SJCRH30 (cell line): ENCODE measurements at regions not wholly inside any gene's neighbourhood (a gene's known extent, or its start where the extent isn't known, plus 50 kb on each side); places are given as distances from the start of the nearest gene placed in this dataset.

Experiments
- DNase-seq, 2 experiments: peaks; one replicate each; pipeline ENCODE4 v3.0.0-alpha.2; 2015 to 2020
- H3K27ac ChIP-seq: fragments of 250-450 bp; sonication (Bioruptor Pico); 2 replicates; pipeline ENCODE4 v1.5.1; 2020; ENCODE audit warnings: mild to moderate bottlenecking, moderate library complexity
- H3K27me3 ChIP-seq: fragments of 250-450 bp; sonication (Bioruptor Pico); 2 replicates; pipeline ENCODE4 v1.5.1; 2020; ENCODE audit warnings: mild to moderate bottlenecking, moderate library complexity
- H3K36me3 ChIP-seq: fragments of 250-450 bp; sonication (Bioruptor Pico); 2 replicates; pipeline ENCODE4 v1.5.1; 2020; ENCODE audit warnings: mild to moderate bottlenecking, moderate library complexity
- H3K4me1 ChIP-seq: fragments of 250-450 bp; sonication (Bioruptor Pico); 2 replicates; pipeline ENCODE4 v1.5.1; 2020; ENCODE audit warnings: mild to moderate bottlenecking, moderate library complexity
- H3K4me3 ChIP-seq: fragments of 250-450 bp; sonication (Bioruptor Pico); 2 replicates; pipeline ENCODE4 v1.5.1; 2020; ENCODE audit warnings: mild to moderate bottlenecking, moderate library complexity
- H3K9me3 ChIP-seq: fragments of 250-450 bp; sonication (Bioruptor Pico); replicated peaks from 2 replicates; pipeline ENCODE4 v1.5.1; 2020; ENCODE audit warnings: mild to moderate bottlenecking, moderate library complexity

DNA sequence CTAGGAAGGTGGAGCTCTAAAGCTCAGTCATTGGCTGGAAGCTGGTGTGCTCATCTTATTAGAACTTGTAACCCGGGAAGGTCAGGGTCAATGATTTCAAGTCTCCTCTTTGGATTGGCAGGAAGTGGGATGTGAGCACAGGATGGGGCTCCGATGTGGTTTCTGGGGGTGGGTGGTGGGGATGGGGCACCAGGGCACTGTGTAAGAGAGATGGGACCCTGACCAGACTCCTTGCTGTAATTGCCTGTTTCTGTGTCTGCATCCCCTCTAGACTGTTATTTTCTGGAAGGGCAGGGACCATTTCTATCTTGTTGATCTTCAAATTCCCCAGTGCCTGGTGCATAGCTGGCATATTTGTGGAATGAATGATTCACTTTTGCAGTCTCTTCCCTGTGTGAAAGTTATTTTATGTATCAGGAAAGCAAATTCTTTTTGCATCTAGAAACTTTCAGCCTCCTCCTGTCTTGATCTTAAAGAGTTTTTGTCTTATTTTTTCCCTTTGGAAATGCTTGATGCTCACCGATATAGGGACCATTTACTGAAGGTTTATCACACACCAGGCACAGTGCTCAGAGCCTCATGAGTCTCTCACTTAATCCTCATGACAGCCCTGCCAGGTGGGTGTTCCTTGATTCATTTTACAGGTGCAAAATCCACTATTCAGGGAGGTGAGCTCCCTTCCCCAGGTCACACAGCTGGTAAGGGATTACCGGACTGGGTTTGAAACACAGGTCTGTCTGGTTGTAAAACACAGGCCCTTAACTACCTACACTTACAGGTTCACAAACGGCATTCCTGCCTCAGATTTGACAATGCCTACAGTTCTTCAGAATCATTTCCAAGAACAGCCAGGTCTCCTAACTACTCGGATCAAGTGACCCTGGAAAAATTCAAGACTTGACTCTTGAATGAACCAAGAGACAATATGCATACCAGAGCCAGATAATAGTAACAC lies 86.9 kb upstream of the IGF1 start:
- H3K4me3 ChIP-seq = no peak overlapping the region
- no peaks in the 10 kb centered on the region for H3K27me3 ChIP-seq
- no peaks in the 10 kb centered on the region for H3K36me3 ChIP-seq
- peak overlapping the region; percentile 61 for H3K27ac ChIP-seq
- peaks cover 3% of the 10 kb centered on the region; the same call in 1 of the 2 replicates for H3K9me3 ChIP-seq
- H3K4me1 ChIP-seq = peaks cover 28% of the 10 kb centered on the region
- DNase-seq = peak; percentile 20 to 30

DNA sequence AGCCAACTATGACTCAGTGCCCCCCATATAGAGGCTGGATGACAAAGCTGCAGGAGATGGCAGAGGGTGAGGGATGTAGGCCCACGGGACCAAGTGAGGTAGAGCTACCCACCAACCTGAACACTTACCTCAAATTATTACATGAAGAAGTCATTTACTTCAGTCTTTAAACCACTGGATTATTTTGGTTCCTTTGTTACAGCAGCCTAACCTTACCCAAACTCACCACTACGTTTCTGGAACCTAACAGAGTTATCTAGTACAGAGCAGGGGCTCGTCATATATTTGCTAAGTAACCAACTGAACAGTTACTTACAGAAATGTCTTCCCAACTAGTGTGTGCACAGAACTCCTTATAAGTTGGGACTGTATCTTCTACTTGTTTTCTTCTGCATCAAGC lies 85.2 kb upstream of the IGF1 start:
- H3K27me3 ChIP-seq = no peaks in the 10 kb centered on the region

GRCh38 chr12:102564026-102564425 lies 83.7 kb upstream of the IGF1 start:
- DNase-seq = no peak
- no peak overlapping the region for H3K27ac ChIP-seq
- peaks cover 3% of the 10 kb centered on the region; the same call in 1 of the 2 replicates for H3K9me3 ChIP-seq
- no peaks in the 10 kb centered on the region for H3K36me3 ChIP-seq
- H3K4me3 ChIP-seq = no peak overlapping the region
- H3K27me3 ChIP-seq = no peaks in the 10 kb centered on the region
- H3K4me1 ChIP-seq = peaks cover 28% of the 10 kb centered on the region

More for the DNA sequence above, 85.2 kb upstream of the IGF1 start:
- H3K4me3 ChIP-seq = no peak overlapping the region
- no peak for DNase-seq
- no peak overlapping the region for H3K27ac ChIP-seq
- peaks cover 28% of the 10 kb centered on the region for H3K4me1 ChIP-seq
- H3K36me3 ChIP-seq = no peaks in the 10 kb centered on the region
- peaks cover 3% of the 10 kb centered on the region; the same call in 1 of the 2 replicates for H3K9me3 ChIP-seq

DNA sequence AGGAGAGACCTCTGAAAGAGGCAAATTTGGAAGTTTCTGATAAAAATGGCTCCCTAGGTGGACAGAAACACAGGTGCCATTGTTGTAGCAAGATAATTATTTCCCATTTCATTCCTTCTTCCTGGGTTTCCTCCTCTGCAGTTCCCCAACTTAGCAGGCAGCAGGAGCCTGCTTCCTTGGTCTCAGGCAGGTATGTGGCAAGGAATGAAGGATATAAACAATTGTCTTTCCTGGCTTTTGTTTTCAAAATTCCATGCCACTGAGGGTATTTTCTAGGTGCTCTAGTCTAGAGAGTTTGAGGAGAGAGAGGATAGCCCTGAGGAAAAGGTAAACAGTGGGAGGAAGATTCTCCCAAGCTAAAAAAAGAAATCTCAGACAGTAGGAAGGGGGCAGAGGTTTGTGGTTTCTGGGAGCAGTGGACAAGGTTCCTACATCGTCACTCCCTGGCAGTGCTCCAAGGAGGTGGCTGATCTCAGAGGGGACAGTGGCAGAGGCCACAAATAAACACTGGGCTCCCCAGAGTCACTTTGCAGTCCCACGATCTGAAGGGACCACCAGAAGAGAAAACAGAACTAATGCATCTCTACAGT lies 82.6 kb upstream of the IGF1 start:
- no peaks in the 10 kb centered on the region for H3K27me3 ChIP-seq

DNA sequence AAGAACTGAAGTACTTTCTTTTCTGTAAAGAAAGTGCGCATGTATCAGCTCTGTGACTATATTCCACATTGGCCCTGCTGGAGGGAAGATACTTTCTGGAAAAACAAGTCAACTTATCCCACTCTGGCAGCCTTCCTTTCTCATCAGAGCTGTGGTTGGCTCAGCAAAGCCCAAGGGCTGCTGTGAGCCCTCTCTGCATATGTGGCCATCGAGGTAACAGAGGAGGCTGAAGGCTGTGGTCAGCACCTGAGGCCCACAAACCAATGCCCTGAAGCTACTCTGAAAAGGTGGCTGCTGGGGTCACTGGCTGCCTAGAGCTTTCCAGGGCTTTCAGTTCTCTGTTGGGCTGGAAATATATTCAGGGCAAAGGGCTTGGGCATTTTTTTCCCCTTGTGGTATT lies 70.8 kb upstream of the IGF1 start:
- DNase-seq = no peak

More for the DNA sequence above, 82.6 kb upstream of the IGF1 start:
- Histone ChIP-seq H3K4me1 (peaks cover 21% of the 10 kb centered on the region), H3K9me3 (peaks cover 3% of the 10 kb centered on the region; the same call in 1 of the 2 replicates), H3K4me3 (no peak overlapping the region), H3K36me3 (no peaks in the 10 kb centered on the region), H3K27ac (no peak overlapping the region)
- peak; percentile 43 to 45 for DNase-seq

DNA sequence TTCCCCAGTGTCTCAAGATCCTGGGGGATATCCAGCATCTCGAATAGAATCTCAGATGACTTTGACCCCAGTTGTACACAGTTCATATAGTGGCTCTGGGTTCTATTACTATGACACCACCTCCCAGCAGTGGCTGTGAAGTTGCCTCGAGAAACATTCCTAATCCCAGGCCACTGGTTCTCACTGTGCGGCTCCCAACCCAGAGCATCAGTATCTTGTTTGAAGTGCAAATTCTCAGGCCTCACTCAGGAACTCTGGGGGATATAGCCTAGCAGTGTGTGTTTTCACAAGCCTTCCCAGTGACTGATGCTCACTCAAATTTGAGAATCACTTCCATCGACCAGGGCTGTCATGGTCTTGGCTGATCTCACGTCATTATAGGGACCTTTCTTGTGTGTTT lies 69.3 kb upstream of the IGF1 start:
- H3K4me3 ChIP-seq = no peak overlapping the region
- no peaks in the 10 kb centered on the region for H3K9me3 ChIP-seq
- no peaks in the 10 kb centered on the region for H3K36me3 ChIP-seq
- H3K4me1 ChIP-seq = no peaks in the 10 kb centered on the region
- no peaks in the 10 kb centered on the region for H3K27me3 ChIP-seq
- no peak for DNase-seq
- no peak overlapping the region for H3K27ac ChIP-seq

More for the DNA sequence above, 70.8 kb upstream of the IGF1 start:
- H3K27ac ChIP-seq = no peak overlapping the region
- 0 out of 2 replicates have a peak, but pooled peaks cover 2% of the 10 kb centered on the region for H3K27me3 ChIP-seq
- H3K9me3 ChIP-seq = no peaks in the 10 kb centered on the region
- H3K36me3 ChIP-seq = no peaks in the 10 kb centered on the region
- no peaks in the 10 kb centered on the region for H3K4me1 ChIP-seq
- H3K4me3 ChIP-seq = no peak overlapping the region

DNA sequence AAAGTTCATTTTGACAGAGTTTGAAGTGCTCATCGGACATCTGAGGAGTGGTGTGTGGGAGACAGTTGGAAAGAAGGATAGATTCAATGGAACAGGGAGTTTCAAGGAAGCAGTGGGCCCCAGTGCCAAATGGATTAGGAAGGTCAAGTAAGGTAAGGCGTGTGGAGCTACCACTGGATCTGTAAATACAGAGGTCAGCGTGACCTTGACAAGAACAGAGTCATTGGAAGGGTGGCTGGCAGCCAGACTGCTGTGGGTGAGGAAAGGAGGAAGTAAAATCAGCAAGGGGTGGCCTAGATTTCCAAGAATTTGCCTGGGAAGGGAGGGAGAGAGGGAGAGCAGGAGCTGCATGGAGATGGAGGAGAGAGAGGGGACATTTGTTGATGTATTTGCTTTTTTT lies 68.2 kb upstream of the IGF1 start:
- H3K36me3 ChIP-seq = no peaks in the 10 kb centered on the region
- no peaks in the 10 kb centered on the region; the same call in 1 of the 2 replicates for H3K4me1 ChIP-seq
- no peak overlapping the region for H3K4me3 ChIP-seq
- H3K27me3 ChIP-seq = no peaks in the 10 kb centered on the region
- no peak overlapping the region for H3K27ac ChIP-seq
- no peak for DNase-seq
- no peaks in the 10 kb centered on the region for H3K9me3 ChIP-seq

- Histone ChIP-seq H3K36me3 (no peaks in the 10 kb centered on the region), H3K4me1 (peaks cover 28% of the 10 kb centered on the region), H3K9me3 (no peaks in the 10 kb centered on the region), H3K4me3 (no peak overlapping the region), H3K27me3 (no peaks in the 10 kb centered on the region), H3K27ac (peak overlapping the region; percentile 32)
- DNase-seq = peak; percentile 31 to 41
Observed at GRCh38 chr12:102543494-102544485, 63.4 kb upstream of the IGF1 start.

DNA sequence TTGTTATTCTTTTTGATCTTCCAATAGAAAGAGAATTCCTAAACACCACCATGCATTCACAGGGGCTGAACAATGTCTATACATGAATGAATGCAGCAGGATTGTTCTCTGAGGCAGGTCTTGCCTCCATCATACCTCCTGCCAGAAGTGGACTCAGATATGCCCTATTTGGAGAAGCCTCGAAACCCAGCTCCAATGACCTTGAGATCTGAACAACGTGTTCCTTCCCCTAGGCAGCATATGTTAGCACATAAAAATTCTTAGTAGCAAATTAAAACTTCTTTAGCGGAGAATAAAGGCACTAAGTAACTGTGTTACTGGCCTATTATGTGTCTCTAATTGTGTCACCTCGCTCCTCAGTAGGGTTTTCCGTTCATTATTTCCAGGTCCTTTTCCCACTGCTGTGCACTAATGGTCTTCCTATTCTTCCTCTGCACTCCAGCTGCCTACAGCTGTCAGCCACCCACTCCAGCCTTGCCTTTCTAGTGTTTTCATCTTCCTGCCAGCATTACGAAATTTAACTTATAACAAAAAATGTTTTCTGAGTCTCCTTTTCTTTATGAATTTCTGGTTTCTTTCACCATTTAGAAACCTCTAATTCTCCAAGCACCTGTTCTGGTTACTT lies 62.6 kb upstream of the IGF1 start:
- Histone ChIP-seq H3K27ac (peak overlapping the region; percentile 32; the same call in 1 of the 2 replicates), H3K27me3 (no peaks in the 10 kb centered on the region)
- no peak for DNase-seq

GRCh38 chr12:102540815-102541385 lies 60.5 kb upstream of the IGF1 start:
- Histone ChIP-seq H3K27ac (peak overlapping the region; percentile 69), H3K4me3 (no peak overlapping the region), H3K4me1 (peaks cover 31% of the 10 kb centered on the region), H3K36me3 (no peaks in the 10 kb centered on the region), H3K27me3 (no peaks in the 10 kb centered on the region), H3K9me3 (no peaks in the 10 kb centered on the region)
- no peak for DNase-seq

More for the DNA sequence above, 62.6 kb upstream of the IGF1 start:
- no peaks in the 10 kb centered on the region for H3K36me3 ChIP-seq
- no peaks in the 10 kb centered on the region for H3K9me3 ChIP-seq
- H3K4me1 ChIP-seq = peaks cover 31% of the 10 kb centered on the region
- H3K4me3 ChIP-seq = no peak overlapping the region

DNA sequence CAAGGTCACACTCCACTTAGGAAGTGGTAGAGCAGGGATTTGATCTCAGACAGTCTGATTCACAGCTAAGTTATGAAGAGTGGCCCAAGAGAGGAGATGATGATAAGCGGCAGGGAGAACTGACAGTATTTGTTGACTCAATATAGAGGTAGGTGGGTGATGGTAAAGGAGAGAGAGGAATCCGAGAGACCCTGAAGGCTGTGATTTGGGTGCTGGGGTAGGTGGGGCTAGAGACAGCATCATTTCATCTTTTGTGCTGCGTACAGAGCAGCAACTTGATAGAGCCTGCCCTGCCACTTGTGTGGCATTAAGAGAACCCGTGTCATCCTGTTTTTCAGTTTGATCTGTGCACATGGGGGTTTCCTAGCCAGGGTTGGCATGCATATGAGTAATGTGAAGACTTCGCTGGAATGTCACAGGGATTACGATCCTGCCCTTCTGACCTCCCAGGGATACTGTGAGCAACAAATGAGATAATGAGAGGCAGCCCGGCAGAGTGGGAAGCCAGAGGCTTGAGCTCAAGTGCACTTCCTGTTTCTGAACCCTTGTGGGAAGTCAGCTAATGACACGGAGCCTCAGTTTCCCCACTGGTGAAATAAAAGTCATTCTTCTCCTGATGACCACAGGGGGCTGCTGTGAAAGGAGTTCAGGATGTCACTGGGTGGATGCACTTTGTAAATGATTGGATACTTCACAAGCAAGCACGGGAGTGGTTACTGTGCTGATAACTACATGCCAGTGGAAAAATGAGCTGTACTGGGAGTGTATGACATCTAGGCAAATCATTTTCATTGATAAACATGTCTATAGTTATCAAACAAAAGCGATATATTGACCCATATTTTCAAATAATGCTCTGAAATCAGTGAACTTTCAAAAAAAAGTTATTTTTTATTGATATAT lies 59.5 kb upstream of the IGF1 start:
- Histone ChIP-seq H3K4me1 (peaks cover 31% of the 10 kb centered on the region), H3K9me3 (no peaks in the 10 kb centered on the region), H3K36me3 (no peaks in the 10 kb centered on the region), H3K27me3 (no peaks in the 10 kb centered on the region), H3K27ac (peak overlapping the region; percentile 69), H3K4me3 (no peak overlapping the region)
- peak; percentile 82 to 86 for DNase-seq

GRCh38 chr12:102535306-102535705 lies 54.9 kb upstream of the IGF1 start:
- no peak overlapping the region for H3K27ac ChIP-seq
- no peaks in the 10 kb centered on the region for H3K27me3 ChIP-seq
- H3K4me1 ChIP-seq = peaks cover 15% of the 10 kb centered on the region
- no peak overlapping the region for H3K4me3 ChIP-seq
- no peaks in the 10 kb centered on the region for H3K36me3 ChIP-seq
- DNase-seq = no peak
- no peaks in the 10 kb centered on the region for H3K9me3 ChIP-seq

DNA sequence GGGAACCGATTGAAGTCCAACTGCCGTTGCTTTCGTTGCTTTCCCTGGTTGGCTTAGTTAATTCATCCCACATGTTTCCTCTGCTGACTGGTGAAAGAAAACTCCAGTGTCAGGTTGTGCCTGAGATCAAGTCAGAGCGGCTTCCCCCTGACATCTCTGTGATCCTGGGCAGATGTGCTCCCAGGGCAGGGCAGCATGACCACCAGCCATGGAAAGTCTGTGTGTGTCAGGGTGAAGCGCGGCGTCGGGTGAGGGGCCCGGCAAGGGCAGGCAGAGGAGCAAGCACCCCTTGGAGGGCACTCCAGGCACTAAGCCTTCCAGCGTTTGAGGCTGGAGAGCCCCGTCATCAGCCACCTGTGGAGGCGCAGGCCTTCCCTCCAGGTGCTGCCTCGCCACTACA lies 54.5 kb upstream of the IGF1 start:
- no peaks in the 10 kb centered on the region for H3K27me3 ChIP-seq
- H3K9me3 ChIP-seq = no peaks in the 10 kb centered on the region
- H3K4me3 ChIP-seq = no peak overlapping the region
- no peak for DNase-seq
- no peaks in the 10 kb centered on the region for H3K36me3 ChIP-seq
- H3K27ac ChIP-seq = no peak overlapping the region
- H3K4me1 ChIP-seq = peaks cover 11% of the 10 kb centered on the region
